ENCODE measurements at regions not wholly inside any gene's neighbourhood (a gene's known extent, or its start where the extent isn't known, plus 50 kb on each side); places are given as distances from the start of the nearest gene placed in this dataset.

DNA sequence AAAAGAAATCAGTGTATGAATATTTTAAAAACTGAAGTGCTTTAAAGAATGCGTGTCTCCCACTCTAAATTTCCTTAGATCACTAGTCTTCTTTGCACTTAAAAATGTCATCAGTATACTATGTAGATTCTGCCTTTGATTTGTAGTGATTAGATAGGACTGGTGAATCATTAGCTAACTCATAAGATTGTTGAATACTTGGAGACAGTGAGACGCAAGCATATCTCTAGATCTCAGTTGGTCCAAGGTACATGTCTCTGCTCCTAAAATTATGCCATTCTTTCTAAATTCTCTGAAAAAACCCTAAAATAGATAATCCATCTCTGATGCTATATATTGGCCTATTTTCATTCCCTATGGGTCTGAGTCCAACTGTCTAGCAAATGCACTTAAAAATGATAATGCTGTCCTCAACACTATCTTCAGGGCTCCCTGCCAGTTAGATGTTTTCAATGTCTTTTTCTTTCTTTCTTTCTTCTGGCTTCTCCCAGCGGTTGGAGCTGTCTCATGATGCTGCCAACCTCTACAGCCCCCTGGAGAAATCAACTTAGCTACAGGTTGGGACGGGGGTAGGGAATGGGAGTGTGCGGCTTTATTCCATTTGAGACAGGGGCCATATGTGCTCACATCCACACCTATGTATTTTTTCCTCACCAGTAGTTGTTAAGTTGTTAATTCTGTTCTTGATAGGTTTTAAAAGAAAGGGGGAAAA is 301.0 kb downstream of the NDFIP2 start:
- DNase-seq (ENCODE audit: low read depth in 2 of 2), result no peak

DNA sequence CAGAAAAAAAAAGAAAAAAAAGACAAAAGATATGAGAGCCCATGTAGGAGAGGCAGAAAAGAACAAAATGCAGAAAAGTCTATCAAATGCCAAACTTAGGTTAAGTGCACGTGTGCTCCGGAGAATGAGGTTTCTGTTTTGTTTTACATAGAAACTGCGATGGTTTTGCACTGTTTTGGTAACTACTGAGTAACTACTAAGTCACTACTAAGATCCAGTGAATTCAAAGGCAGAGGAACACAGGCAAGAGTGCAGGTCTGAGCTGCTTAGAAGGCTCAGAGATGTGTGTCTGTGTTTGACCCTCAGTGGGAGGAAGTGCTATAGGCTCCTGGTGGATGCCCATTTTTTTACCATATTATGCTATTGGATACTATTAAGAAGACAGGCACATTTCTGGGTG is 299.3 kb downstream of the NDFIP2 start:
- no peak for DNase-seq (ENCODE audit: low read depth in 2 of 2)

DNA sequence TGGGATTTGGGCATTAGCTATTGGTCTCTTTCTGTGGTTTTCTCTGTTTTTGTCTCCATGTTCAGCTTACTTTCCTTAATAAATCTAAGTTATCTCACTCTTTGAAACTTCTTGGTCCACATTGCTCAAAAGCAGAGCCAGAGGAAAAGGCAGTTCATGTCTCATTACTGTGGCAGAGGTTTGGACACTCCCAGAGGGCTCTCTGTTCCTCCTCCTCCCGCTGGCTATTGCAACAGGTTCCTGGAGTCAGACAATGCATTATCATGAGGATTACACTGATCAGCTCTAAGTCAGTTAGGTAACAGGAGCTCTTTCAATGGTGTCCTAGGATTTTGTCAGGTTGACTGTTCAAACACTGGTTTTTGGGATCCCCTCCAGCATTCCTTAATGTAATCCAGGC is 298.8 kb downstream of the NDFIP2 start:
- DNase-seq (ENCODE audit: low read depth in 2 of 2), result no peak

DNA sequence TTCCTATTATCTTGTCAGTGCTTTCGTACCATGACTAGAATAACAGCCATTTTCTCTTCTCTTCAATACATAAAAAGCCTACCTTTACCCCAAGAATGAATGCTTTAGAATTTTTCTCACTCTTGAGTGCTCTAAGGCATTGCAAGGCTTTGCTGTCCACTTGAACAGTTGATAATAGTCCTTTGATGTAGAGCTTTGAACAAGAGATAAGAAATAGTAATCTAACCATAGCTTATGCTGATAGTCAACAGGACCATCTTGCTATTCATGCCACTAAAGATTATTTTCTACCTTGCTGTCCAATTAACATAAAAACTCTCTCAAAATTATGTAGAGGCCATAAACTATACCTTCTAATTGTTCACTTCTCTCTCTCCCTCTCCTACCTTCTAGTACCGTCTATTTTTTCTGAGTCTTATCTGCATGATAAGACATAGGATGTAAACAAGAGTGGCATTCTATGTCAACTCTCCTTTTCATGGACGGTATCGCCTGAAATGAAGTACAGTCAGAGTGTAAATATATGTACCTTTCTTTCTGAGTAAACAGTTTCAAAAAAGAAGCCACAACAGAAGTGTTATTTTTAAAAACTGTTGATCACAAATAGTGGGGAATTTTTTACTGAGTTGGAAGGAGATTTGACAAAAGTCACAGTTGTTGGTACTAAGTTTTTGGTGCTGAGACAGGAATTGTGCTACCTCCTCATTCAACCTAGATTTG is 297.9 kb downstream of the NDFIP2 start:
- DNase-seq (ENCODE audit: low read depth in 2 of 2), result no peak

DNA sequence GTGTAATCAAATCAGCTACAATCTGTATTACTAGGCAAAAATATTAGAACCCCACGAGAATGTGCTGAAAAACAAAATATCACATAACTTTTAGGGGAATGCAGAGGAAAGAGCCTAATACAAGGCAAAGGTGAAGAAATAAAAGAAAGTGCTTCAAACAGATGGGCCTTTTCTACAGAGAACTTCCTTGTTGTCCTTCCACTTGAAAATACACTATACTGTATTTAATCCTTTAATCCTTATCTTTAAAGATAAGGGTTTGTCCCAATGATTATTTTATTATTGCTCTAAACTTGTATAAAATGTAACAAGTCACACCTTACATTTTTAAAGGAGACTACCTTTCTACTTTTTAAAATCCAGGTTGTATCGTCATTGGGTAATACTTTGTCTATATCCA is 296.5 kb downstream of the NDFIP2 start:
- DNase-seq (ENCODE audit: low read depth in 2 of 2), result no peak

DNA sequence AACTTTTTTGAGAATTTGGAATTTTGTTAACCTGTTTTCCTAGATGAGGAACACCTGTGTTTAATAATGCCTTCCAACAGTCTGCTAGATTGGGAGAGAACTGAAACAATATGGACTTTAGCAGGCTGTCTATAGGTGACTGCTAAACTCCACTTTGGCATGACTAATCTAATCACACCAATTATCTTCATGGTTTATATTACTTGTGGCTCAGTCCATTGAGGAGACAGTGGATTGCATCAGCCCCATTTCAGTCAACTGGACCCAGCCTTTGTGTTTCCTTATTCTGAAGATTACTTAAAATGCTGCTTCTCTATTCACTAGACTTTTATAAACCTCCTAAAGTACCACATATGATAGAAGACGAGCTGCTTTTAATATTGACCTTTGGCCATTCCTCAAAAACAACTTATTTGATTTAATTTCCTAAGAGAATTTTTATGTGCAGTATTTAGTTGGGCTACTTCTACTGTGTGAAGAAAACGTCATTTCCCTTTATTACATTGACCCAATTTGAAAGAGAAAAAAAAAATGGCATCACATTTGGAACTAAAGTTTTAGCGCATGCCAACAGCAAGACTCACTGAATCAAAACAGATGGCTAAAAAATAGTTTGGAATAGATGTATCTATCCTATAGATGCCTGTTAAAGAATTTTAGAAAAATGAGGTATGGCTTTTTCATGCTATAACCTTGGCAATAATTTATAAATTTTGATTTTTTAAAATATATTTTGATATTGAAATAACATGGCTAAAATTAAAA is 295.8 kb downstream of the NDFIP2 start:
- no peak for DNase-seq (ENCODE audit: low read depth in 2 of 2)

DNA sequence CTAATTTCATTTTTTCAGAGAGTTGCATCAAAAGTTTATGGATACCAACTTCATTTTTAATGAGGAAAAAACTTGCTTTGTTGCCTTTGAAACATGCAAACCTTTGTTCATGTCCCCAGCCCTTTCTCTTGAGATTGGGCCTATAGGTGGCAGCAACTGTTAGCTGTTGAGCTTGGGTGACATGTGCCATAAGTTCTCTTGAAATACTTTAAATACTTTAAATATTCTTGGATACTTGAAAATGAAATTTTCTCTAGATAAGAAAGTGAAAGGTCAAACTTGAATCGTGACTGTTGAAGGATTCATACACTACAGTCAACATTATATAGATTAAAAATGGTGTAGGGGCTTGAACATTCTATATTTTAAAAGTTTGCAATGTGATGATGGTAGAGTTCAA is 294.9 kb downstream of the NDFIP2 start:
- no peak for DNase-seq (ENCODE audit: low read depth in 2 of 2)

DNA sequence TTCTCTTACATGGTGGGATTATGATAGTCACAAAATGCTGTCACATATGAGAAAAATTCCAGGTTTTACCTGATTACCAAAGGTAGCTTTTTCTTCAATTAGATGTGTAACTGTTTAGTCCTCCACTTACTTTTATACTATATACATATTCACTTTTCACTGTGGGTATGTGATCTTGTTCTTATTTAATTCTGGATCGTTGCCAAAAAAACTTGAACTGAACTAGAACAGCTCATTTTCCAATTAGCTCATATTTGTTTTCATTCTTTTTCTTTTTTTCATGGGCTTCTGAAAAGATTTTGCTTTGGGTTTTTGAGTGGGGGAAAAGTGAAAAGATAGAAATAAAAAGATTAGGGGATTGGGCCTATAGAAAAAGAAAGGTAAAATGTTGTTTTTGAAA is 291.9 kb downstream of the NDFIP2 start:
- no peak for DNase-seq (ENCODE audit: low read depth in 2 of 2)

DNA sequence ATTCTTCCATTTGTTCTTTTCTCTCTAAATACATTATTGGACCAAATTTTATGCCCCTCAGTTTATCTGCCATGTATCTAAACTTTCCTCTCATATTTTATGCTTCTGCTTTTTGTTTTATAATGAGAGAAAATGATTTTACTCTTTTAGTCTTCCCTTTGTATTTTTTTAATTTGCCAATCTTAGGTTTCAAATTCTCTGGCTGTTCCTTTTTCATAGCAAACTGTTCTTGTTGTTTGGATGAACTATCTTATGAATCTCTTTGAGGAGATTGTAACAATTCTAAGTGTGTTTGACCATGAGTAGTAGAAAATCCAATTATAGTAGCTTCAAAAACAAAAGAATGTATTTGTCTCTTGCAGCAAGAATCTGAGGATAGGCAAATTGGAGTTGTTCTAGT is 290.5 kb downstream of the NDFIP2 start:
- DNase-seq (ENCODE audit: low read depth in 2 of 2), result no peak

DNA sequence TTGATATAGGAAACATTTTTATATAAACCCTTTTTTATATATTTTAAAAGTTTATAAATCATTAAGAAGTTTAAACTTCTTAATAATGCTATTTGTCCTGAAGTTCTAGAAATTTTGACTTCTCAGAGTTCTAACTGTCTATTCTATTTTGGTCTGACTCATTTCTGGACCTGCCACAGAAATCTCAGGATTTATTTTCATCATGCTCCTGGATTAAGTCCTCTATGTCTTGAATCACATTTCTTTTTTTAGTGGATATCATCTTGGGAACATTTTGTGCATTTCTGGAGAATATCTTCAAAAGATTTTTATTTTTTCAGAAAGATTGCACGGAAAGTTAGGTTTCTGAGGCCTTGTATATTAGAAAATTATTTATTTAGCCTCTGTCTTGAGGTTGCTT is 289.1 kb downstream of the NDFIP2 start:
- no peak for DNase-seq (ENCODE audit: low read depth in 2 of 2)

DNA sequence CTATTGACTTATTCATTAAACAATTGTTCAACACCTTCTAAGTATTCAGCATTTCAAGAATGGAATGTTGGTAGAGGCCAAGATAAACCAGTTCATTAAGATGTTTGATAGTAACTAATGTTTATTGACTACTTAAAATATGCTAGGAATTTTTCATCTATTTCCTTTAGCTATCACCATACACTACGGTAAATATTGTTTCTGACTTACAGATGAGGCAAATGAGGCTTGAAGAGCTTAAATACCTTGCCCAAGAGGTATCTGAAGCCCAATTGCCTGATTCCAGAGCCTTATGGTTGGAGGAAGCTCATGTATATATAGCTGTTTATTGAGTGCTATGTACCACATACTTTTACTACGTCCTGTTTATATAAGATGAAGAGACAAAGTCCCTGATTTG is 286.2 kb downstream of the NDFIP2 start:
- no peak for DNase-seq (ENCODE audit: low read depth in 2 of 2)

DNA sequence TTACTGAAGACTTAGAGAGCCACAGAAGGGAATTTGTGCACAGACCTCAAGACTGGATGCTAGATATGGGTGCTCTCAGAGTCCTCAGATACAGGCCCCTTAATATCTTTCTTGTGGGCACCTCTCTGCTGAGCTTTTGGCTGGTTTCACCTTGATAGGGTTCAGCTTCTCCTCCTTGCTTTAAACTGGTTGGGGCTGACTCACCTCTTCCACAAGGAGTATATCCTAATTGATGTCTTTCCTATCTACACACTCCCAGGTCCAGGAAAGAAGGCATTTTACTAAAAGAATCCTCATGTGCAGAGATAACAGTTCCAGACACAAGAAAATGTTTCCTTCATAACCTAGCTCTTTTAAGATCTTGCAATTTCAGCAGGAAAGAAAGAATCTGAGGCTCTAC is 284.4 kb downstream of the NDFIP2 start:
- no peak for DNase-seq (ENCODE audit: low read depth in 2 of 2)

DNA sequence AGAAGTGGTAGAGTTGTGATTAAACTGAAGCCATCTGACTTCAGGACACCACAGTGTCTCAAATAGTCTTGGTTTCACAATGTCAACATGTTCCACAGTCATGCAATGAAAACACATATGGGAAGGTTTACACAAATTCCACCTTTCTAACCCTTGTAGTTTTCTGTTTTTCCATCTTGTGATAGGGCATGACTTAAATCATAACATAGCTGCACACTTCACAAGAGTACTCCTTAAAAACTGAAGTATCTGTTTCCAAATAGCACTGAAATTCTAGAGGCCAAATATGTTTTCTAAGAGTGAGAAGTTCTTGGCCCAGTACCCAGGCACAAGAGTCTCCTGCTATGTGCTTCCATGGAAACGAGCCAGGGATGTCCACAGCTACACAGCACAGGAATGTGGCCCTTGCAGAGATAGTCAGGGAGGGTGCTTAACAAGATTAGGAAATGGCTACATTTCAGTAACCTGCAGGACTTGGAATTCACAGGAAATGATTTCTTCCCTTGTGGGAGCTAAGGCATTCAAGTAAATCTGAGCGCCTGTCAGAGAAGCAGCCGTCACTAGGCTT is 269.1 kb downstream of the NDFIP2 start:
- no peak for DNase-seq (ENCODE audit: low read depth in 2 of 2)

DNA sequence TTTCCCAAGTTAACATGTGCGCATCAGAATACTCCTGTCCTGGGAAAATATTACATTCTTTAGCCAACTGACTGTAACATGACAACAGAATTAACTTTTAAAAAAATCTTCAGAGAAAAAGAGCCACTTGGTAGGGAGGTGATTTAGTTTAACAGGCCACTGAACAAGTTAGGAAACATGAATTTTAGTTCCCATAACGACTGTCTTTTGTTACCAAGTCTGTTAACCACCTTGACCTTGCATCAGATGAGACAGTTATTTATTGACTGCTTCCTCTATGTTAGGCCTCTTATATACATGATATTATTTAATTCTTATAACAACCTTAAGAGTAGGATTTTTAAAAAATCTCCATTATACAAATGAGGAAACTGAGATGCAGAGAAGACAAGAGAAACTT is 268.6 kb downstream of the NDFIP2 start:
- no peak for DNase-seq (ENCODE audit: low read depth in 2 of 2)

DNA sequence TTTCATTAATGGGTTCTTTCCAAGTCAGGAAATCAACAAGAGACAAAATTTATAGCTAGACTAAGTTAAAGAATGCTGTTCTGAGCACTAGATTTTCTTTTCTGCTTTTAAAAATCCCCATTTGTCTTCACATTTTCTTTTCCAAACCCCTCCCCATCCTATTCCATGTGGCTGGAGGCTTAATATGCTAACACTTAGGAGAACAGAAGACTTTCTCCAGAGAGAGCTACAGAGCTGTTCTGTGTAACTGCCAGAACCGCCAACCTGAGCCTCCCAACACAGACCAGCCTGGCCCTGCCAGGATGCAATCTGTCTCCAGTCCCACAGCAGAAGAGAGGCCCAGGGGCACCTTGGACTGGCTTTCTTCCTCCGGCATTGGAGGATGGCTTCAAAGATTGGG is 264.1 kb downstream of the NDFIP2 start:
- DNase-seq (ENCODE audit: low read depth in 2 of 2), result no peak

DNA sequence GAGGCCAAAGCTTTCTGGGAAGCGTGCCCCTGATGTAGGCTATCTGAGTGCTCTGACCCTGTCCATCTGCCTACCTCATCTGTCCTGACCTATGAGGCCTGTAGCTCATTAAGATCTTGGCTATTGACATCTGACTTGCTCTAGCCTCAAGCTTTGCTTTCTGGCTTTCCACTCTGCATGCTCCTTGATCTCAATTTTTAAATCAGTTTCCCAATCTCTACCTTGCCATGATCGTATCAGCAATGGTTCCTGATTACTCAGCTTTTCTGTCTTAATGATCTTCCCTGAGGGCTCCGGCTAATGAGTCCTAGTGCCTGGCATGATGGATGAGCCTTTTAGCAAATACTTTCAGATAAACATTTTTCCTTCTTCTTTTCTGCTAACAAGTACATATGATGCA is 262.0 kb downstream of the NDFIP2 start:
- DNase-seq (ENCODE audit: low read depth in 2 of 2), result no peak

DNA sequence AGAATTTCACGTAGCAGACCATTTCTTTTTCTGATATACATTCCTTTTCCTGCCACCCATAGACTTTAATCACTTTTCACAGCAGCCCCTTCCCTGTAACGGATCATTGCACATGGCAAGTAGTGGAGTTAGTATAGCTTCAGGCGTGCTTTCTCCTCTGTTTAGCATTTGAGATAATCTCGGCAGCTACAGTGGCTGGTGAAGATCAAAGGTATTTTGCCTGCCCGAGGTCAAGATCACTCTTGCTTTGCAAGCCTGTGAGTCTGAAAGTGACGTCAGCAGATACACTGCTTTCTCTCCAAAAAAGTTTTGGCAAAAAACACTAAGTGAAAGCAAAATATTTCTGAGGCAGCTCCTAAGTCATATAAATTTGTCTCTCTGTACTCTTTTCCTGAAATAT is 260.0 kb downstream of the NDFIP2 start:
- DNase-seq (ENCODE audit: low read depth in 2 of 2), result no peak

DNA sequence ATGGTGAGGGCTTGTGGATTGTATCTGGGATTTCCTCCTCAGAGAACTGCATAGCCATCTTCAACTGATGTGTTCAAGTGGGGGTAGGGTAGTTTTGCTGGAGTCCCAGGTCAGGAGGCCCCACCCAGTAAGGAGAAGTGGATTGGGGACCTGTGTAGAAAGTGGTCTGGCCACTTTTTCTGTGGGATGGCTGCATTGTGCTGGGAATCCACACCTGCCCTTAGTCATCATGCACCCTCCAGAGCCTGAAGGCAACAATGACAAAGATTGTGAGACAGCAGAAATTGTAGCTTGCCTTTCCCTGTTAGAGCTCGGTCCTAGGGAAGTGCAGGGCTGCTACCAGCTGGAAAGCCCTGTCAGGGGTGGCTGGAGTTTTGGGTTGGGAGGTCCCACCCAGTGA is 255.4 kb downstream of the NDFIP2 start:
- DNase-seq (ENCODE audit: low read depth in 2 of 2), result no peak

DNA sequence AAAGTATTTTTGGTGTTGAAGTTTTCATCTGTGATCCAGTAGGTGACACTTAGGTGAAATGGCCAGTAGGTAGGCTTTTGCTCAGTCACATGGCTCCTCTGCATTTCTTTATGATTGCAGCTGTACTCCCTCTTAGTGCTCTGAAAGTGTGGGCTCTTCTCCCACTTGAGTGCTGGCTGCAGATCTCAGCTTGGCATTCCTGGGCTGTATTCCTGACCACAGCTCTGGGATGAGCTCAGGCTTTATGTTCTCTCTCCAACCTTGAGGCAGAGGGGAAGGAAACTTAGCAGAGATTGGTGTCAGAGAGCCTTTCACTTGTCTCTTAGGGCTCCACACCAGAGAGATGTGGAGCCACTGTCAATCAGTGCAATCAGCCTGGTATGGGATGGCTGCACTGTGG is 254.3 kb downstream of the NDFIP2 start:
- no peak for DNase-seq (ENCODE audit: low read depth in 2 of 2)

DNA sequence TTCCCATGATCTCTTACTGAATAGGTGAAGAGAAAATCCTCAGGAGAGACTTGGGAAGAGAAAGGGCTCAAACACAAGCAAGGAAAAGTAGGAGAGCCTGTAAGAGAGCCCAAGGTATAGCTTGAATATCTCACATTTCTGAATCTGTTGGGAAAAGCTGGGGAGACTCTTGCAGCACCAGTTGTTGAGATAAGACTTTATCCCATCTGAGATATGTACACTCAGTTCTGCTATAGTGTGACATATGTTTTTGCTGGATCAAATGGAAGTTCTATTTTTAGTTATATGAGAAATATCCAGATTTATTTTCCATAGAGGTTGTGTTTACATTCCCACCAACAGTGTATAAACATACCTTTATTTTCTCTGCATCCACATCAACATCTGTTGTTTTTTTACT is 246.1 kb downstream of the NDFIP2 start:
- no peak for DNase-seq (ENCODE audit: low read depth in 2 of 2)

DNA sequence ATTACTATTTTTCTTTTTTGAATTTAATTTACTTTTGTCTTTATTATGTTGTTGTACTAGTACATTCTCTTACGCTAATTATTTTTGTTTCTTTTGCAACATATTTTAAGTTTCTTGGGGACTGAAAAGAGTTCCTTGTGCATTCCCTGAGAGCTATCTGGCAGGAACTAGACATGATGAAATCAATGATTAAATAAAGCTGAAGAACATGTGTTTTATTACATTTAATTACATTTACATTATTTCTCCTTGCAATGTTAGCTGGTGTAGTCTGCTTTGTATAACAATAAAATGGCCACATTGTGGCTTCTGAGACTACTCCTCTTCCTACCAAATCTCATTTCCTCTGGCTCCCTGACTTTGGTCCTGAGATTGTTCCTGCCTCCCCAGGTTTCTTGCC is 244.9 kb downstream of the NDFIP2 start:
- DNase-seq (ENCODE audit: low read depth in 2 of 2), result no peak

DNA sequence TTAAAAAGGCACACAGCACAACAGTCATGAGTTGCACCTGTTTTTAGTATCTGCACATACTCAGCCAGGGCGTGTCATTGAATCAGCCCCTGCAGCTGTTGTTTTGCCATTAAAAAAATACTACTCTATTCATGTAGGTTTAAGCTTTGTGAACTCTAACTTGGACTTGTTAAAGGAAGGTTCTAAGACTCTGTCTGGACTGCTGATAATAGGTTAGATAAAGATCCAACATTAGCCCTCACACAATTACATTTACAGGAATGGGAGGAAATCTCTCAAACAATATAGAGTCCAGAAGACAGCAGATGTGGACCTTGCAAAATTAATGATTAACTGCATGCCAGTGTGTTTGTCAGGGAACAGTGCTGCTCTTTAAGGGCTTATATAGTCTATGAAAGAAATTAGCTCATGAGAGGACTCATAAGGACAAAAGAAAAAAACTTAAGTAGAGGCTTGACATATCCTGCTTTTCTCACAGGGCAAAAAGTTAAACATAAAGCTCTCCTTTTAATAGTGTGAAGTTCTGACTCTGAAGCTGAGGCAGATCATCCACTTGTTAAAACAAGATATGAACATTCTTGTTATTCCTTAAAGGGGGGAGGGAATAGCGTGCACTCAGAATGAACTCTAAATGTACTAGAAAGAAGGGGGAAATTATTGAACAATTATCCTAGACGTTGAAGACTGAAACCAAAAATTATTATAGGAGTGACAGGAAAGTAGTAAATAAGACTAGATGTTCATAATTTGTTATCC is 243.6 kb downstream of the NDFIP2 start:
- DNase-seq (ENCODE audit: low read depth in 2 of 2), result no peak
